GM19397 (cell line): ENCODE measurements at regions not wholly inside any gene's neighbourhood (a gene's known extent, or its start where the extent isn't known, plus 50 kb on each side); places are given as distances from the start of the nearest gene placed in this dataset.
"Not testable (repeated sequence)": the region's sequence is repeated elsewhere in the genome, so short reads cannot be mapped to it uniquely, and the experiment has no call there.

Source experiments
- ATAC-seq: cut with Tn5 transposase; IDR thresholded peaks from one replicate; pipeline ENCODE4 v1.9.1; 2021; ENCODE audit warnings: mild to moderate bottlenecking, moderate library complexity; ENCODE audit not compliant: unreplicated experiment

- ATAC-seq = no peak
These were observed 304.3 kb upstream of the CTNND2 start for GRCh38 chr5:12208366-12209100.

GRCh38 chr5:12204761-12205160 is 300.5 kb upstream of the CTNND2 start:
- no peak for ATAC-seq

GRCh38 chr5:12193536-12193935 is 289.3 kb upstream of the CTNND2 start:
- ATAC-seq = no peak

GRCh38 chr5:12183003-12183402 is 278.8 kb upstream of the CTNND2 start:
- ATAC-seq = no peak

GRCh38 chr5:12177851-12178250 is 273.6 kb upstream of the CTNND2 start:
- no peak for ATAC-seq

GRCh38 chr5:12177225-12177624 is 273.0 kb upstream of the CTNND2 start:
- ATAC-seq = no peak

- no peak for ATAC-seq
These were observed 271.8 kb upstream of the CTNND2 start for GRCh38 chr5:12175914-12176585.

GRCh38 chr5:12174734-12175133 is 270.5 kb upstream of the CTNND2 start:
- ATAC-seq = no peak

GRCh38 chr5:12169536-12169935 is 265.3 kb upstream of the CTNND2 start:
- ATAC-seq = no peak

- ATAC-seq = no peak
These were observed 258.6 kb upstream of the CTNND2 start for GRCh38 chr5:12162863-12163262.

- no peak for ATAC-seq
These were observed 243.3 kb upstream of the CTNND2 start for GRCh38 chr5:12147513-12147912.

- ATAC-seq = no peak
These were observed 237.2 kb upstream of the CTNND2 start for GRCh38 chr5:12141496-12141895.

- no peak for ATAC-seq
These were observed 229.3 kb upstream of the CTNND2 start for GRCh38 chr5:12133520-12133919.

GRCh38 chr5:12131020-12131419 is 226.8 kb upstream of the CTNND2 start:
- not testable (repeated sequence) for ATAC-seq

GRCh38 chr5:12125895-12126294 is 221.6 kb upstream of the CTNND2 start:
- ATAC-seq = no peak

GRCh38 chr5:12119657-12120056 is 215.4 kb upstream of the CTNND2 start:
- no peak for ATAC-seq

GRCh38 chr5:12114075-12114474 is 209.8 kb upstream of the CTNND2 start:
- ATAC-seq = no peak

GRCh38 chr5:12113062-12113461 is 208.8 kb upstream of the CTNND2 start:
- no peak for ATAC-seq

GRCh38 chr5:12111261-12111660 is 207.0 kb upstream of the CTNND2 start:
- ATAC-seq = no peak

GRCh38 chr5:12110629-12111028 is 206.4 kb upstream of the CTNND2 start:
- ATAC-seq = no peak

GRCh38 chr5:12109075-12109688 is 204.9 kb upstream of the CTNND2 start:
- no peak for ATAC-seq

- no peak for ATAC-seq
These were observed 197.9 kb upstream of the CTNND2 start for GRCh38 chr5:12102151-12102550.
